H1 (cell line): ENCODE measurements at regions not wholly inside any gene's neighbourhood (a gene's known extent, or its start where the extent isn't known, plus 50 kb on each side); places are given as distances from the start of the nearest gene placed in this dataset.

Experiments
- CTCF ChIA-PET: fragments of 300-600 bp; sonication (Branson Sonifier 250); formaldehyde crosslinking; loops from one replicate; lab custom pipeline; 2021; ENCODE audit not compliant: partially characterized antibody; lab: Charles Lee
- POLR2A ChIA-PET: fragments of 300-600 bp; sonication (Branson Sonifier 250); formaldehyde crosslinking; loops from one replicate; lab custom pipeline; 2021; ENCODE audit warnings: inconsistent platforms; ENCODE audit not compliant: partially characterized antibody; lab: Charles Lee
- DNase-seq, 2 experiments: peaks; one replicate each; pipeline versions ENCODE4 v3.0.0 to v3.0.0-alpha.2; 2010 to 2022; ENCODE audit warnings: low spot score in 2 of 2, low read depth in 1 of 2, mixed read lengths in 1 of 2
- FAIRE-seq: peaks from 2 replicates; lab custom pipeline; 2011; peaks lifted over from hg19 to GRCh38; lab: Jason Lieb, UNC
- H2AFZ ChIP-seq: 2 replicates; pipeline ENCODE4 v1.8.1; 2012; ENCODE audit warnings: low read length, inconsistent platforms
- H2AK5ac ChIP-seq: 2 replicates; pipeline ENCODE4 v1.6.1; 2013; ENCODE audit warnings: low read depth, low read length
- H2BK120ac ChIP-seq: replicated peaks from 2 replicates; pipeline ENCODE3; 2013; ENCODE audit warnings: low read depth, low read length, inconsistent platforms
- H2BK12ac ChIP-seq: 2 replicates; pipeline ENCODE4 v1.6.1; 2013; ENCODE audit warnings: low read depth, low read length
- H2BK15ac ChIP-seq: 2 replicates; pipeline ENCODE4 v1.6.1; 2013; ENCODE audit warnings: low read length
- H2BK20ac ChIP-seq: 2 replicates; pipeline ENCODE4 v1.6.1; 2013; ENCODE audit warnings: low read length
- H2BK5ac ChIP-seq: 2 replicates; pipeline ENCODE4 v1.6.1; 2013; ENCODE audit warnings: low read depth, low read length
- H3K14ac ChIP-seq: 2 replicates; pipeline ENCODE4 v1.6.1; 2013; ENCODE audit warnings: inconsistent platforms; ENCODE audit not compliant: insufficient read length
- H3K18ac ChIP-seq: 2 replicates; pipeline ENCODE4 v1.6.1; 2013; ENCODE audit warnings: low read length; ENCODE audit errors: extremely low read depth
- H3K23ac ChIP-seq: 2 replicates; pipeline ENCODE4 v1.6.1; 2013; ENCODE audit warnings: inconsistent platforms; ENCODE audit not compliant: insufficient read length
- H3K23me2 ChIP-seq: 2 replicates; pipeline ENCODE4 v1.6.1; 2013; ENCODE audit warnings: low read depth, low read length
- H3K27ac ChIP-seq: 2 replicates; pipeline ENCODE4 v1.6.1; 2011; ENCODE audit warnings: low read depth, low read length, inconsistent platforms
- H3K27me3 ChIP-seq, 4 experiments: replicated peaks in 1 of 4; 1 replicate in 1 of 4; 2 replicates in 3 of 4; pipeline versions ENCODE4 v1.6.1 to v1.8.1; 2011 to 2013; ENCODE audit warnings: low read length in 3 of 4, mild to moderate bottlenecking in 3 of 4, inconsistent platforms in 2 of 4, mixed read lengths in 2 of 4, moderate library complexity in 1 of 4; ENCODE audit not compliant: control insufficient read depth in 3 of 4, insufficient read depth in 3 of 4; ENCODE audit errors: extremely low read depth in 1 of 4
- H3K36me3 ChIP-seq, 4 experiments: 2 replicates each; pipeline versions ENCODE4 v1.6.1 to v1.8.1; 2011 to 2013; ENCODE audit warnings: mild to moderate bottlenecking in 4 of 4, low read length in 3 of 4, moderate library complexity in 2 of 4, control low read depth in 1 of 4, inconsistent platforms in 1 of 4; ENCODE audit not compliant: insufficient read depth in 4 of 4, control insufficient read depth in 2 of 4
- H3K4ac ChIP-seq: replicated peaks from 2 replicates; pipeline ENCODE3; 2013; ENCODE audit warnings: low read length, low read depth, mixed read lengths, inconsistent platforms; ENCODE audit not compliant: insufficient read length
- H3K4me1 ChIP-seq, 4 experiments: replicated peaks in 1 of 4; 1 replicate in 1 of 4; 2 replicates in 3 of 4; pipeline versions ENCODE4 v1.6.1 to v1.8.1; 2011 to 2013; ENCODE audit warnings: low read length in 3 of 4, inconsistent platforms in 2 of 4, mixed read lengths in 1 of 4; ENCODE audit not compliant: insufficient read depth in 4 of 4, control insufficient read depth in 3 of 4
- H3K4me2 ChIP-seq, 2 experiments: 2 replicates each; pipeline versions ENCODE4 v1.6.1 to v1.8.1; 2011 to 2013; ENCODE audit warnings: low read depth in 2 of 2, low read length in 2 of 2, control low read depth in 1 of 2, inconsistent platforms in 1 of 2, mild to moderate bottlenecking in 1 of 2; ENCODE audit not compliant: insufficient read depth in 1 of 2
- H3K4me3 ChIP-seq, 4 experiments: fragments of 200-600, 300-600 bp in 1 of 4; sonication (generic), shearing (Covaris generic), sonication (Bioruptor Twin) in 1 of 4; 2 replicates each; pipeline versions ENCODE4 v1.5.1 to v1.8.1; 2011 to 2016; ENCODE audit warnings: low read length in 4 of 4, low read depth in 3 of 4, control low read depth in 2 of 4, inconsistent platforms in 2 of 4, mild to moderate bottlenecking in 2 of 4, mixed read lengths in 1 of 4, moderate library complexity in 1 of 4; ENCODE audit not compliant: insufficient read depth in 2 of 4; ENCODE audit errors: extremely low read depth in 1 of 4
- H3K56ac ChIP-seq: replicated peaks from 2 replicates; pipeline ENCODE3; 2013; ENCODE audit warnings: low read depth, mild to moderate bottlenecking, mixed read lengths, low read length, inconsistent platforms; ENCODE audit not compliant: insufficient read length
- H3K79me1 ChIP-seq: 2 replicates; pipeline ENCODE4 v1.6.1; 2013; ENCODE audit warnings: low read depth, low read length, control low read depth
- H3K79me2 ChIP-seq, 2 experiments: 2 replicates each; pipeline versions ENCODE4 v1.6.1 to v1.8.1; 2012 to 2013; ENCODE audit warnings: low read length in 2 of 2, mild to moderate bottlenecking in 2 of 2, inconsistent platforms in 1 of 2; ENCODE audit not compliant: insufficient read depth in 2 of 2, control insufficient read depth in 1 of 2
- H3K9ac ChIP-seq, 4 experiments: replicated peaks in 1 of 4; 1 replicate in 1 of 4; 2 replicates in 3 of 4; pipeline versions ENCODE4 v1.6.1 to v1.8.1; 2011 to 2013; ENCODE audit warnings: low read depth in 3 of 4, low read length in 3 of 4, control low read depth in 2 of 4, mild to moderate bottlenecking in 2 of 4, moderate library complexity in 2 of 4, inconsistent platforms in 1 of 4; ENCODE audit errors: extremely low read depth in 1 of 4
- H3K9me3 ChIP-seq, 2 experiments: 2 replicates each; pipeline versions ENCODE4 v1.6.1 to v1.8.1; 2012 to 2013; ENCODE audit warnings: mild to moderate bottlenecking in 2 of 2, moderate library complexity in 2 of 2, control low read depth in 1 of 2, inconsistent platforms in 1 of 2, low read depth in 1 of 2, low read length in 1 of 2, mixed read lengths in 1 of 2; ENCODE audit not compliant: insufficient read depth in 2 of 2
- H4K20me1 ChIP-seq, 2 experiments: replicated peaks in 1 of 2; 2 replicates each; pipeline versions ENCODE3 to v1.8.1; 2011 to 2013; ENCODE audit warnings: inconsistent platforms in 2 of 2, low read length in 2 of 2, mild to moderate bottlenecking in 1 of 2; ENCODE audit not compliant: insufficient read depth in 2 of 2, control insufficient read depth in 1 of 2
- H4K5ac ChIP-seq: 2 replicates; pipeline ENCODE4 v1.6.1; 2013; ENCODE audit warnings: low read length, low read depth, mixed read lengths, inconsistent platforms; ENCODE audit not compliant: insufficient read length
- H4K8ac ChIP-seq: 2 replicates; pipeline ENCODE4 v1.8.0; 2013; ENCODE audit warnings: mild to moderate bottlenecking, moderate library complexity, low read length, inconsistent platforms; ENCODE audit not compliant: insufficient read depth; ENCODE audit errors: extremely low read depth
- H4K91ac ChIP-seq: replicated peaks from 2 replicates; pipeline ENCODE3; 2013; ENCODE audit warnings: low read length, mixed read lengths, inconsistent platforms; ENCODE audit not compliant: insufficient read length
- EP300 ChIP-seq, 2 experiments: IDR thresholded peaks; 1 replicate in 1 of 2; 2 replicates in 1 of 2; pipeline ENCODE4 v1.6.1; 2011 to 2012; ENCODE audit warnings: low read depth in 2 of 2, low read length in 2 of 2, mild to moderate bottlenecking in 2 of 2, borderline replicate concordance in 1 of 2, inconsistent platforms in 1 of 2, moderate library complexity in 1 of 2
- EZH2 ChIP-seq: fragments of 200-600 bp; sonication (generic); IDR thresholded peaks from 2 replicates; pipeline ENCODE4 v1.7.1; 2012; ENCODE audit warnings: low read depth, mild to moderate bottlenecking, moderate library complexity, low read length, inconsistent platforms; ENCODE audit not compliant: severe bottlenecking
- RXRA ChIP-seq: IDR thresholded peaks from 2 replicates; pipeline ENCODE4 v1.6.1; 2011; ENCODE audit warnings: low read depth, mild to moderate bottlenecking, low read length, moderate library complexity; ENCODE audit not compliant: insufficient read depth
- SP4 ChIP-seq: IDR thresholded peaks from 2 replicates; pipeline ENCODE4 v1.6.1; 2012; ENCODE audit warnings: low read length, inconsistent platforms
- WGBS, 2 experiments: shearing (Covaris generic) in 1 of 2; methylation state at CpG; one replicate each; pipeline versions ENCODE4 v1.1.6 to v1.1.7; 2013 to 2015; ENCODE audit warnings: low lambda C conversion rate in 2 of 2, mixed read lengths in 2 of 2, inconsistent platforms in 1 of 2, low coverage in 1 of 2, missing lambda C conversion rate in 1 of 2; ENCODE audit not compliant: insufficient replicate concordance in 2 of 2, insufficient coverage in 1 of 2, insufficient read length in 1 of 2; ENCODE audit errors: extremely low coverage in 1 of 2, missing lambda C conversion rate in 1 of 2; 5-methylcytosine and 5-hydroxymethylcytosine counted together
- TF ChIP-seq, protein P1 (sequence below): IDR thresholded peaks from 2 replicates; pipeline ENCODE4 v1.6.1; 2011; ENCODE audit warnings: low read length, improper control_type of control experiment

GRCh38 chrX:120718969-120719368, 89.1 kb upstream of the C1GALT1C1 start:
- Histone ChIP-seq H3K23ac (no peak overlapping the region), H3K4me2 (no peak overlapping the region), H2BK20ac (no peak overlapping the region), H2AFZ (no peak overlapping the region), H3K36me3 (no peaks in the 10 kb centered on the region), H4K5ac (no peak overlapping the region), H2AK5ac (no peak overlapping the region), H3K27ac (no peak overlapping the region), H3K27me3 (no peaks in the 10 kb centered on the region), H3K4me3 (no peak overlapping the region), H4K91ac (no peak overlapping the region), H3K14ac (no peak overlapping the region), H3K23me2 (no peaks in the 10 kb centered on the region), H4K20me1 (no peaks in the 10 kb centered on the region), H3K9ac (no peak overlapping the region), H4K8ac (no peak overlapping the region), H3K79me1 (no peaks in the 10 kb centered on the region), H2BK5ac (no peak overlapping the region), H2BK15ac (no peak overlapping the region), H3K56ac (no peak overlapping the region), H3K9me3 (no peaks in the 10 kb centered on the region), H3K79me2 (no peaks in the 10 kb centered on the region), H2BK12ac (no peak overlapping the region), H3K4ac (no peak overlapping the region), H3K18ac (no peak overlapping the region), H2BK120ac (no peak overlapping the region), H3K4me1 (no peaks in the 10 kb centered on the region)
- ChIA-PET CTCF (no interaction called here), POLR2A (no interaction called here)
- 89% methylated on average over 2 of the region's 2 CpGs; no CpG with 5 or more reads in 1 of the 2 experiments for WGBS, 2 experiments
- no peak for TF ChIP-seq EP300 (IDR thresholded peaks at IDR 0.05; ENCODE audit: borderline replicate concordance in 1 of 2, low read depth in 2 of 2, low read length in 2 of 2)
- TF ChIP-seq EZH2: no peak
- TF ChIP-seq RXRA: no peak
- TF ChIP-seq, protein P1, sequence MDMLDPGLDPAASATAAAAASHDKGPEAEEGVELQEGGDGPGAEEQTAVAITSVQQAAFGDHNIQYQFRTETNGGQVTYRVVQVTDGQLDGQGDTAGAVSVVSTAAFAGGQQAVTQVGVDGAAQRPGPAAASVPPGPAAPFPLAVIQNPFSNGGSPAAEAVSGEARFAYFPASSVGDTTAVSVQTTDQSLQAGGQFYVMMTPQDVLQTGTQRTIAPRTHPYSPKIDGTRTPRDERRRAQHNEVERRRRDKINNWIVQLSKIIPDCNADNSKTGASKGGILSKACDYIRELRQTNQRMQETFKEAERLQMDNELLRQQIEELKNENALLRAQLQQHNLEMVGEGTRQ: no peak
- no peak for TF ChIP-seq SP4
- DNase-seq (no peak), FAIRE-seq (no peak)
